Left lung (tissue), 4 donors: ENCODE measurements at regions not wholly inside any gene's neighbourhood (a gene's known extent, or its start where the extent isn't known, plus 50 kb on each side); places are given as distances from the start of the nearest gene placed in this dataset.
A peak's percentile ranks its signal among the peaks of the same experiment; 100 is the strongest.
"Not testable (repeated sequence)": the region's sequence is repeated elsewhere in the genome, so short reads cannot be mapped to it uniquely, and the experiment has no call there.

ENCODE experiments used
- ATAC-seq: fragments of 200-7000 bp; cut with Tn5 transposase; one replicate; pipeline ENCODE4 v1.9.1; 2020; ENCODE audit warnings: moderate library complexity
- DNase-seq, 4 donors: peaks; one replicate each; pipeline ENCODE4 v3.0.0-alpha.2; 2013 to 2020
- H3K27ac ChIP-seq, 2 donors: fragments of 200-600 bp; sonication (generic) in 1 of 2; one replicate each; pipeline versions ENCODE4 v1.5.0 to v1.8.0; 2020 to 2021
- H3K27me3 ChIP-seq, 2 donors: fragments of 200-600 bp; sonication (generic) in 1 of 2; one replicate each; pipeline versions ENCODE4 v1.5.0 to v1.8.0; 2020 to 2021
- H3K36me3 ChIP-seq, 2 donors: fragments of 200-600 bp; sonication (generic) in 1 of 2; one replicate each; pipeline versions ENCODE4 v1.5.0 to v1.8.0; 2020 to 2021
- H3K4me1 ChIP-seq, 2 donors: fragments of 200-600 bp; one replicate each; pipeline ENCODE4 v1.8.0; 2021
- H3K4me3 ChIP-seq, 2 donors: fragments of 200-600 bp; sonication (generic) in 1 of 2; one replicate each; pipeline versions ENCODE4 v1.5.0 to v1.8.0; 2020 to 2021; ENCODE audit warnings: mild to moderate bottlenecking in 1 of 2
- H3K9me3 ChIP-seq, 2 donors: fragments of 200-600 bp; sonication (generic) in 1 of 2; one replicate each; pipeline versions ENCODE4 v1.5.0 to v1.8.0; 2020 to 2021
- CTCF ChIP-seq, 2 donors: fragments of 200-600 bp; sonication (generic) in 1 of 2; IDR thresholded peaks; one replicate each; pipeline versions ENCODE4 v1.5.0 to v1.8.0; 2021; ENCODE audit warnings: antibody characterized with exemption in 2 of 2
- intact Hi-C, 2 donors: fragments of 100-400 bp; cut with DNase I; formaldehyde crosslinking; loops; one replicate each; pipeline versions ENCODE4 v1.11.2 to v1.14.2; 2022
- donor health status: DM: no; HTN: yes; CAD: no.
- donor health status: DM: no; HTN: no; CAD: no.

DNA sequence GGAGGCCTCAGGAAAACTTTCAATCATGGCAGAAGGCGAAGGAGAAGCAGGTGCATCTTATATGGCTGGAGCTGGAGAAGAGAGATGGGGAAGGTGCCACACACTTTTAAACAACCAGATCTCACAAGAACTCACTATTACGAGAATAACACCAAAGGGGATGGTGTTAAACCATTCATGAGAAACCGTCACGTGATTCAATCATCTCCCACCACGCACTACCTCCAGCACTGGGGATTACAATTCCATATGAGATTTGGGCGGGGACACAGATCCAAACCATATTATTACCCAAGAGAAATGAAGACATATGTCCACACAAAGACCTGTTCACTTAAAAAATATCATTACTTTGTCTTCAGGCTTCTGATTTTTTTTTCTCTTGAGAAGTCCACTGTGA, 518.5 kb downstream of the DCDC2C start:
- ATAC-seq (no peak), DNase-seq (no peak)
- Histone ChIP-seq H3K4me3 (no peak overlapping the region), H3K36me3 (no peaks in the 10 kb centered on the region), H3K9me3 (no peaks in the 10 kb centered on the region), H3K27me3 (no peaks in the 10 kb centered on the region), H3K4me1 (no peaks in the 10 kb centered on the region), H3K27ac (no peak overlapping the region)
- intact Hi-C loops = no loop called here
- TF ChIP-seq CTCF (IDR thresholded peaks at IDR 0.05) = no peak

GRCh38 chr2:4244422-4244821, 541.0 kb downstream of the DCDC2C start:
- ATAC-seq, H3K27me3 ChIP-seq, H3K36me3 ChIP-seq, intact Hi-C loops, H3K27ac ChIP-seq, H3K9me3 ChIP-seq, H3K4me3 ChIP-seq, H3K4me1 ChIP-seq, DNase-seq: not testable (repeated sequence)

DNA sequence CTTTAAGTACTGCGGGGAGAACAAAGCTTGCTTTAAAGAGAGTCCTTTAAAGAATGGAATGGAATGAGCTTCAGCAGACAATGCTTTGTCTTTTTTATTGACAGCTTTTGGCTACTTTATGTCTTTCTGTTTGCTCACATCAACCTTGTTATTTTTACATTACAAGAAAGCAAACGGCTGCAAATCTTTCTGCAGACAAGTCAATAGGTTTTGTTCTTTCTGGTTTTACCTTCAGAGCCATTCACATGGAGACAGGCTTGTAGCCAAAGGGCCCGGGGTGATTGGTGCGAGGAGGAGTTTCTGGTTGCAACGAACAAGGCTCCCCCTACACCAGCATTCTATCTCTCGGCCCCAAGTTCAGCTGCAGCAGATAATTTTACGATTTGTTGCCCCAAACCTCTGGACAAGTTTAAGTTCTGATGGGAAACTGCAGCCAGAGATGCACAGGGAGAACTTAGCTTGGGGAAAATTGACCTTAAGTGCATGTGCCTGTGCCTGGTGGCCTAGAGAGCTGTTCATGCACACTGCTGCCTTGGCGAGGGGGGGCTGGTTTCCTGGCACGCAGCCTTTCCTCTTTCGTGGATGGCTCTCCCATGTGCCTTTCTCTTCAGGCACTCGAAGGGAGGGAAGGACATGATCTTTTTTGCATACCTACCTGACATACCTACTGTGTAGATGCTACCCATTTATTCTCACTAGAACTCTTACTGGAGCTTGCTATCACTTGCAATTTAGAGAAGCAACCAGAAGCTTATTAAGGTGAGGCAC, 543.2 kb downstream of the DCDC2C start:
- no peaks in the 10 kb centered on the region for H3K9me3 ChIP-seq
- ATAC-seq (no peak), DNase-seq (no peak)
- no peaks in the 10 kb centered on the region for H3K4me1 ChIP-seq
- no peak for TF ChIP-seq CTCF (IDR thresholded peaks at IDR 0.05)
- H3K36me3 ChIP-seq = no peaks in the 10 kb centered on the region
- H3K27me3 ChIP-seq = no peaks in the 10 kb centered on the region
- H3K4me3 ChIP-seq = no peak overlapping the region
- intact Hi-C loops = no loop called here
- no peak overlapping the region for H3K27ac ChIP-seq

DNA sequence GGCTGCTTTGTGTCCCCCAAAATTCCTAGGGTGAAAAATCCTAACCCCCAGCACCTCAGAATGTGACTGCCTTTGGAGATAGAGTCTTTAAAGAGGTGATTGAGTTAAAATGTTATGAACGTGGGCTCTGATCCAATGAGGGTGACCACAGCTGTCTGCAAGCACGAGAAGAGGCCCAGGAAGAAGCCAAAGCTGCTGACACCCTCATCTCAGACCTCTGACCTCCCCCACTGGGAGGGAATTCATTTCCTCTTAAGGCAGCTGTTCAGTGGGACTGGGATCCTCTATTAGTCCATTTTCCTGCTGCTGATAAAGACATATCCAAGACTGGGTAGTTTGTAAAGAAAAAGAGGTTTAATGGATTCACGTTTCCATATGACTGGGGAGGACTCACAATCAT, 544.4 kb downstream of the DCDC2C start:
- Histone ChIP-seq H3K4me1 (no peaks in the 10 kb centered on the region), H3K27me3 (no peaks in the 10 kb centered on the region), H3K9me3 (no peaks in the 10 kb centered on the region), H3K27ac (no peak overlapping the region), H3K36me3 (no peaks in the 10 kb centered on the region), H3K4me3 (no peak overlapping the region)
- intact Hi-C loops = no loop called here
- ATAC-seq (no peak), DNase-seq (peak in 1 of 4 donors; percentile 17)
- no peak for TF ChIP-seq CTCF (IDR thresholded peaks at IDR 0.05)

DNA sequence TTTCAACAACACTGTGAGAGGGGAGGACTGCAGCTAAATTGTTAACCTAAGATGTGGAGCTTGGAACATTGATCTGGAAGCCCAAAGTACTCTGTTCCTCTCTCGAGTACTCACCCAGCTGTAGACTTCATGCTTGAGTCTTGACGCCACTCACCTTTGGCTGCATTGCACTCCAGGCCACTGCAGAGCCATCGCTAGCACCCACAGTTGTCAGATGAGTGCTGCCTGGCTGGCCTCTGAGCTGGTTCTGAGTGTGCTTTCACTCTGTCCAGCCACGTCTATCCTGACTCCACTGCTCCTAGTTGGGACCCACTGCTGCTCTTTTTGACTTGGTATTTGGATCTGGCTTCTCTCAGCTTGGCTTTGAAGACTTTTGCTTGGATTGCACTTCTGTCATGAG, 552.1 kb downstream of the DCDC2C start:
- ATAC-seq (no peak), DNase-seq (no peak)
- Histone ChIP-seq H3K36me3 (no peaks in the 10 kb centered on the region), H3K9me3 (no peaks in the 10 kb centered on the region), H3K27ac (no peak overlapping the region), H3K4me1 (no peaks in the 10 kb centered on the region), H3K4me3 (no peak overlapping the region), H3K27me3 (no peaks in the 10 kb centered on the region)
- TF ChIP-seq CTCF (IDR thresholded peaks at IDR 0.05) = no peak
- intact Hi-C loops = no loop called here

- no peak for ATAC-seq
- no peaks in the 10 kb centered on the region for H3K36me3 ChIP-seq
- no peak overlapping the region for H3K27ac ChIP-seq
- no peak overlapping the region for H3K4me3 ChIP-seq
- intact Hi-C loops = no loop called here
- TF ChIP-seq CTCF (IDR thresholded peaks at IDR 0.05) = no peak
- H3K4me1 ChIP-seq = no peaks in the 10 kb centered on the region
- no peaks in the 10 kb centered on the region for H3K27me3 ChIP-seq
- no peak for DNase-seq
- H3K9me3 ChIP-seq = no peaks in the 10 kb centered on the region
These were observed 553.0 kb downstream of the DCDC2C start for GRCh38 chr2:4256351-4256750.
